HEK293T (cell line): ENCODE measurements at regions not wholly inside any gene's neighbourhood (a gene's known extent, or its start where the extent isn't known, plus 50 kb on each side); places are given as distances from the start of the nearest gene placed in this dataset.

ENCODE experiments used
- ELF4 ChIP-seq: fragments of 450-650 bp; IDR thresholded peaks from 2 replicates; pipeline ENCODE4 v1.6.1; 2017; ENCODE audit warnings: antibody characterized with exemption
- LEF1 ChIP-seq: fragments of 450-650 bp; IDR thresholded peaks from 2 replicates; pipeline ENCODE4 v1.6.1; 2017; ENCODE audit warnings: mild to moderate bottlenecking, borderline replicate concordance
- PKNOX1 ChIP-seq: fragments of 450-650 bp; IDR thresholded peaks from 2 replicates; pipeline ENCODE4 v1.6.1; 2016
- SP1 ChIP-seq: fragments of 450-650 bp; IDR thresholded peaks from 2 replicates; pipeline ENCODE4 v1.6.1; 2017
- SUZ12 ChIP-seq: fragments of 450-650 bp; IDR thresholded peaks from 2 replicates; pipeline ENCODE4 v1.6.1; 2016; ENCODE audit warnings: mild to moderate bottlenecking
- ZNF384 ChIP-seq: fragments of 450-650 bp; IDR thresholded peaks from 2 replicates; pipeline ENCODE4 v1.6.1; 2016

GRCh38 chr20:60676011-60676410 lies 576.0 kb upstream of the CDH4 start:
- no peak for TF ChIP-seq SP1
- TF ChIP-seq ELF4: no peak
- no peak for TF ChIP-seq SUZ12
- no peak for TF ChIP-seq PKNOX1
- TF ChIP-seq LEF1: no peak
- TF ChIP-seq ZNF384: no peak
